Activated CD8-positive, alpha-beta T cell treated with anti-CD3 and anti-CD28 coated beads for 36 hours (primary cell): ENCODE measurements at regions not wholly inside any gene's neighbourhood (a gene's known extent, or its start where the extent isn't known, plus 50 kb on each side); places are given as distances from the start of the nearest gene placed in this dataset.
A peak's percentile ranks its signal among the peaks of the same experiment; 100 is the strongest.

Source experiments
- ATAC-seq: fragments of 200-7000 bp; cut with Tn5 transposase; one replicate; pipeline ENCODE4 v1.10.0; 2021; ENCODE audit warnings: mild to moderate bottlenecking, moderate library complexity
- CTCF ChIA-PET: fragments of 350-600 bp; sonication (Branson Sonifier 250); formaldehyde crosslinking; loops from one replicate; lab custom pipeline; 2021; ENCODE audit warnings: antibody characterized with exemption; lab: Charles Lee
- POLR2A ChIA-PET: fragments of 350-600 bp; sonication (Branson Sonifier 250); formaldehyde crosslinking; loops from one replicate; lab custom pipeline; 2021; ENCODE audit warnings: antibody characterized with exemption; lab: Charles Lee
- DNase-seq: peaks from one replicate; pipeline ENCODE4 v3.0.0-alpha.2; 2020
- H3K27ac Mint-ChIP-seq: one replicate; pipeline ENCODE4 v1.8.0; 2021; ENCODE audit warnings: mild to moderate bottlenecking, mixed read lengths
- H3K27me3 Mint-ChIP-seq: one replicate; pipeline ENCODE4 v1.8.0; 2021; ENCODE audit warnings: mixed read lengths
- H3K36me3 Mint-ChIP-seq: one replicate; pipeline ENCODE4 v1.8.0; 2021; ENCODE audit warnings: low read depth, mixed read lengths
- H3K4me1 Mint-ChIP-seq: one replicate; pipeline ENCODE4 v1.8.0; 2021; ENCODE audit warnings: low read depth, mixed read lengths
- H3K4me3 Mint-ChIP-seq: one replicate; pipeline ENCODE4 v1.8.0; 2021; ENCODE audit warnings: mild to moderate bottlenecking, moderate library complexity, mixed read lengths
- H3K9me3 Mint-ChIP-seq: one replicate; pipeline ENCODE4 v1.8.0; 2021; ENCODE audit warnings: mixed read lengths
- intact Hi-C: fragments of 100-400 bp; cut with micrococcal nuclease; formaldehyde crosslinking; loops from one replicate; pipeline ENCODE4 v1.10.0; 2022
- TF ChIP-seq, protein P1 (sequence below): fragments of 200-600 bp; IDR thresholded peaks from one replicate; pipeline ENCODE4 v1.8.0; 2022; ENCODE audit warnings: antibody characterized with exemption, mild to moderate bottlenecking

DNA sequence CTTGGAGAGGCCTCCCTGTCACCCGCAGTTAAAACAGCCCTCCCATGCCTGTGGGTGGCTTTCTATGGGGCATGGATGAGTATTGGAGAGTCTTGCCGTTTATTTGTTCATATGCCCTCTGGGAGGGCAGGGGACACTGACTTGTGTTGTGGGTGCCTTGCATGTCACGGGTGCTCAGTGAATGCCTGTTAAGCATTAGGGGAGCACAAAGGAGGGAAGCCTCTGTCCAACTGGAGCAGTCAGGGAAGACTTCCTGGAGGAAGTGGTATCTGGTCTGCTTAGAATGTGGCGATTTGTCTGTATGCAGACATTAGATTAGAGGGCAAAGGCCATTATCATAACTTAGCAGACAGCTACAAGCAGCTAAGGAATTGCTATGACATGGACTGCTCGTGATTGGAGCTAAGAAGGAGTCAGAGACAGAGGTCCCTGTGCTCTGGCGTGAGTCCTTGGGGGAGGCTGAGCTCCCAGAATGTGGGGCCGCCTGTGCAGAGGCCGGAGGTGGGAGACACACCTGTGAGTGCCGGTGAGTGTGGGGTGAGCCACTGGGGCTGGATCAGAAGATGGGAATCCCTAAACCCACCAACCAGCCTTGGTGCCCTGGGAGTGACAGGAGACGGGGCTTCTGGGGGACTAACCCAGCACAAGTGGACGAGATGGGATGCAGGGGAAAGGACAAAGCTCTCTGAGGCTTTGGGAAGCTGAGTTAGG is 286.1 kb downstream of the SEC14L1 start:
- DNase-seq (no peak), ATAC-seq (peak; percentile 31)
- ChIA-PET CTCF (interaction anchor here (0.8 to 11.1 kb wide), 6 partner anchors 17 to 94 kb away, joined by 3 to 124 read pairs (median 51); no protein-coding TSS in a partner anchor), POLR2A (interaction anchor here (0.7 to 15.9 kb wide), 8 partner anchors 10 to 47 kb away, joined by 3 to 410 read pairs (median 7); no protein-coding TSS in a partner anchor)
- intact Hi-C loops = no loop called here
- H3K27ac Mint-ChIP-seq = peak overlapping the region; percentile 80
- H3K9me3 Mint-ChIP-seq = no peaks in the 10 kb centered on the region
- peaks cover 77% of the 10 kb centered on the region for H3K4me1 Mint-ChIP-seq
- H3K27me3 Mint-ChIP-seq = no peaks in the 10 kb centered on the region
- H3K36me3 Mint-ChIP-seq = peaks cover 2% of the 10 kb centered on the region
- H3K4me3 Mint-ChIP-seq = peak overlapping the region; percentile 38
- TF ChIP-seq, protein P1, sequence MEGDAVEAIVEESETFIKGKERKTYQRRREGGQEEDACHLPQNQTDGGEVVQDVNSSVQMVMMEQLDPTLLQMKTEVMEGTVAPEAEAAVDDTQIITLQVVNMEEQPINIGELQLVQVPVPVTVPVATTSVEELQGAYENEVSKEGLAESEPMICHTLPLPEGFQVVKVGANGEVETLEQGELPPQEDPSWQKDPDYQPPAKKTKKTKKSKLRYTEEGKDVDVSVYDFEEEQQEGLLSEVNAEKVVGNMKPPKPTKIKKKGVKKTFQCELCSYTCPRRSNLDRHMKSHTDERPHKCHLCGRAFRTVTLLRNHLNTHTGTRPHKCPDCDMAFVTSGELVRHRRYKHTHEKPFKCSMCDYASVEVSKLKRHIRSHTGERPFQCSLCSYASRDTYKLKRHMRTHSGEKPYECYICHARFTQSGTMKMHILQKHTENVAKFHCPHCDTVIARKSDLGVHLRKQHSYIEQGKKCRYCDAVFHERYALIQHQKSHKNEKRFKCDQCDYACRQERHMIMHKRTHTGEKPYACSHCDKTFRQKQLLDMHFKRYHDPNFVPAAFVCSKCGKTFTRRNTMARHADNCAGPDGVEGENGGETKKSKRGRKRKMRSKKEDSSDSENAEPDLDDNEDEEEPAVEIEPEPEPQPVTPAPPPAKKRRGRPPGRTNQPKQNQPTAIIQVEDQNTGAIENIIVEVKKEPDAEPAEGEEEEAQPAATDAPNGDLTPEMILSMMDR = no peak

DNA sequence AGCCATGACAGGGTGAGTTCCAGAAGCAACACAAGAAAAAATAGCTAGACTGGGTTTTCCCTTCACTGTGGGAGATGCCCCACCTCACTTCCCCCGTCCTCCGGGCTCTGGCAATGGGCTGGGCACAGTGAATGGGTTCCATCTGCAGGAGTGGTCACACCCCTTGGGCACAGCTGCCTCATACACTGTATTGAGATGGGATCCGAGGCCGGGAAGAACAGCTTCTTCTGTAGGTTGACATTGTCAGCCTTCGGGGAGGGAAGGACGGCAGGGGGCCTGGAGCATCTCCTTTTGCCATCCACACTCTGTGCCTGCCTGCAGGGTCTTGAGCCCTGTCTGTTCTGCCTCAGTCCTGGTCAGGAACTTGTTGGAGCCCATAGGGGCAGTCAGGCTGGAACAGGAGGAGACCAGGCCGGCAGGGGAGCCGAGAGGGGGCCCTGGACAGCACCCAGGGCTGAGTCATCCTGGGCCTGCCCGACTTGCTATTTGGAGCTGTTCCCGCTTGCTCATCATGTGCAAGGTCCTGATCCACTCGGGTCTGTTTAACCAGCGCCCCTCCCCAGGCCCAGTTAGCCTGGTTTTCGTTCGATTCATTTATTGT is 286.7 kb downstream of the SEC14L1 start:
- Mint-ChIP-seq H3K9me3 (no peaks in the 10 kb centered on the region), H3K4me1 (peaks cover 83% of the 10 kb centered on the region), H3K27ac (peak overlapping the region; percentile 80), H3K4me3 (no peak overlapping the region), H3K36me3 (peaks cover 2% of the 10 kb centered on the region), H3K27me3 (no peaks in the 10 kb centered on the region)
- ChIA-PET CTCF (interaction anchor here (0.8 to 11.1 kb wide), 8 partner anchors 9 to 95 kb away, joined by 3 to 124 read pairs (median 24); no protein-coding TSS in a partner anchor), POLR2A (interaction anchor here (0.7 to 15.9 kb wide), 10 partner anchors 9 to 67 kb away, joined by 3 to 410 read pairs (median 7); no protein-coding TSS in a partner anchor)
- intact Hi-C loops = no loop called here
- no peak for DNase-seq
- TF ChIP-seq, protein P1 = no peak
- no peak for ATAC-seq

DNA sequence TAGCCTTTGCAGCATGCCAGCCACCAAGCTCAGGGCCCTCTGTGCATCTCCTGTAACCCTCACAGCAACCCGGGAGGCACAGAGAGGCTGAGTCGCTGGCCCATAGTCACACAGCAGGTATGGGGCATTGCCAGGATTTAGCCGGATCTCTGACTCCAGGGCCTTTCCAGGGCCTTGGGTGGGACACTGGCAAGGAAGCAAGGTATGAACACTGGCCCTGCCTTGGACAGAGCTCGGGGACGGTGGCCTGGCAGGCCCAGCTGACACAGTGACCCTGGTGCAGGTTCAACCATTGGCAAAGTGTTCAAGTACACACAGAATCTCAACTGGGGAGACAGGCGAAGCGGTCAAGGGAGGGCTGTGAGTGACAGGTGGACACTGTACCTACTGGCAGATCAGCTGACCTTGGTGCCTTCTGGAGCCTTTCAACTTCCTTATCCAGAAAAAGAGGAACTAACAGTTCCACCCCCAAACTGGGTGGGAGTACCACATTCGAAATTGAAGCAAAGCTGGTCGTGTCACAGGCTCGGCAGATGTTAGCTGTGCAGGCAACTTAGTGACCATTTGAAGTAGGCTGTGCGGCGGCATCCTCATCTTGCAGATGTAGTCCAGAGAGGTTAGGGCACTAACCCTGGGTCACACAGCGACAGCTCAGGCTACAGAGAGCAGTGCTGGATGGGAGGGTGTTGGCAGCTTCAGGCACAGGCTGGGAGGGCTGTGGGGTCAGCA is 287.4 kb downstream of the SEC14L1 start:
- ATAC-seq (no peak), DNase-seq (no peak)
- H3K27ac Mint-ChIP-seq = peak overlapping the region; percentile 48
- peaks cover 4% of the 10 kb centered on the region for H3K36me3 Mint-ChIP-seq
- intact Hi-C loops = no loop called here
- TF ChIP-seq, protein P1 = no peak
- H3K4me1 Mint-ChIP-seq = peaks cover 80% of the 10 kb centered on the region
- ChIA-PET CTCF (interaction anchor here (0.8 to 11.1 kb wide), 15 partner anchors 7 to 115 kb away, joined by 3 to 124 read pairs (median 38); no protein-coding TSS in a partner anchor), POLR2A (interaction anchor here (1.1 to 15.9 kb wide), 9 partner anchors 9 to 67 kb away, joined by 3 to 410 read pairs (median 8); no protein-coding TSS in a partner anchor)
- no peak overlapping the region for H3K4me3 Mint-ChIP-seq
- H3K27me3 Mint-ChIP-seq = no peaks in the 10 kb centered on the region
- H3K9me3 Mint-ChIP-seq = no peaks in the 10 kb centered on the region

DNA sequence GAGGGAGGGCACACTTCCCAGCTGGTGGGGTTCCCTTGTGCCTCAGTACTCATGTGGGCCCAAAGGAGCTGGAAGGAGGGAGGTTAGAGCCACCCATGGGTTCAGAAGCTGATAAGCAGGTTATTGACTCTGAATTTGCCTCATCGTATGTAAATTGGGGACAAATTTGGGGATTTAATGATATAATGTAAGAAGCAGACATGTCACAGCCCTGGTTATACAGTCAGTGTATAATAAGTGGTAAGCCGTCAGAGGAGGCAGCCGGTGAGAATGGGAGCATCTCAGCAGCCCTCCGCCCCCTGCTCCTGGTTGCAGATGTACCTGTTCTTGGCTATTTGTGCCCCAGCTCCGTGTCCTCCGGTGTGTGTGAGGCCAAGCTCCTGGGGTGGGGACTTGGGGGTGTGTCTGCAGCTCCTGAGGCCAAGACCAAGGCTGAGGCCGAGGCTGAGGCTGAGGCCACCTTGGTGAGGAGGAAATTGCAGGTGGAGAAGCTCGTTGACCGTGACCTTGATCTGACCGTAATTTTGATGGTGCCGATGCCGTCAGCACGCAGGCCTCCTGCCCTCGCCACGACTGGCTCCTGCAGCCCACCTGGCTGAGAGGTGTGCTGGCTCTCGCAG is 288.1 kb downstream of the SEC14L1 start:
- Mint-ChIP-seq H3K4me1 (peaks cover 81% of the 10 kb centered on the region), H3K36me3 (peaks cover 4% of the 10 kb centered on the region), H3K27ac (peak overlapping the region; percentile 48), H3K4me3 (no peak overlapping the region), H3K27me3 (no peaks in the 10 kb centered on the region), H3K9me3 (no peaks in the 10 kb centered on the region)
- no peak for ATAC-seq
- intact Hi-C loops = no loop called here
- POLR2A ChIA-PET = interaction anchor here (1.1 to 15.9 kb wide), 10 partner anchors 11 to 66 kb away, joined by 3 to 410 read pairs (median 7); no protein-coding TSS in a partner anchor
- TF ChIP-seq, protein P1 = no peak
- CTCF ChIA-PET = interaction anchor here (0.8 to 11.1 kb wide), 21 partner anchors 8 to 114 kb away, joined by 3 to 124 read pairs (median 17); no protein-coding TSS in a partner anchor
- DNase-seq = no peak
